ENCODE measurements at regions not wholly inside any gene's neighbourhood (a gene's known extent, or its start where the extent isn't known, plus 50 kb on each side); places are given as distances from the start of the nearest gene placed in this dataset.
"Not testable (repeated sequence)": the region's sequence is repeated elsewhere in the genome, so short reads cannot be mapped to it uniquely, and the experiment has no call there.

- H3K27ac ChIP-seq; H3K9me3 ChIP-seq; H3K27me3 ChIP-seq; DNase-seq (ENCODE audit: low spot score in 2 of 2); H3K4me3 ChIP-seq; H3K4me1 ChIP-seq; H3K36me3 ChIP-seq: not testable (repeated sequence)
- WGBS, 2 donors = no CpG with 5 or more reads among the region's 3 CpGs
Observed at GRCh38 chr7:75254238-75254637, 141.2 kb upstream of the TRIM73 start.

GRCh38 chr7:75257442-75257841 lies 138.0 kb upstream of the TRIM73 start:
- H3K4me3 ChIP-seq; H3K27ac ChIP-seq; H3K4me1 ChIP-seq; H3K27me3 ChIP-seq; DNase-seq (ENCODE audit: low spot score in 2 of 2); H3K9me3 ChIP-seq; H3K36me3 ChIP-seq: not testable (repeated sequence)
- no CpG with 5 or more reads among the region's 2 CpGs for WGBS, 2 donors

GRCh38 chr7:75259454-75260003 lies 135.9 kb upstream of the TRIM73 start:
- H3K27me3 ChIP-seq; H3K4me1 ChIP-seq; H3K27ac ChIP-seq; H3K9me3 ChIP-seq; DNase-seq (ENCODE audit: low spot score in 2 of 2); H3K36me3 ChIP-seq; H3K4me3 ChIP-seq: not testable (repeated sequence)
- no CpG with 5 or more reads among the region's 6 CpGs for WGBS, 2 donors

- DNase-seq (ENCODE audit: low spot score in 2 of 2); H3K27me3 ChIP-seq; H3K4me1 ChIP-seq; H3K27ac ChIP-seq; H3K9me3 ChIP-seq; H3K36me3 ChIP-seq; H3K4me3 ChIP-seq: not testable (repeated sequence)
- no CpG with 5 or more reads among the region's 2 CpGs for WGBS, 2 donors
Observed at GRCh38 chr7:75261660-75262059, 133.8 kb upstream of the TRIM73 start.

GRCh38 chr7:75268158-75268557 lies 127.3 kb upstream of the TRIM73 start:
- H3K27ac ChIP-seq; H3K27me3 ChIP-seq; H3K4me3 ChIP-seq; H3K4me1 ChIP-seq; DNase-seq (ENCODE audit: low spot score in 2 of 2); H3K36me3 ChIP-seq; H3K9me3 ChIP-seq: not testable (repeated sequence)
- no CpG with 5 or more reads among the region's 1 CpG for WGBS, 2 donors

- no CpG with 5 or more reads among the region's 2 CpGs for WGBS, 2 donors
- H3K9me3 ChIP-seq; H3K4me1 ChIP-seq; H3K27ac ChIP-seq; H3K36me3 ChIP-seq; H3K27me3 ChIP-seq; DNase-seq (ENCODE audit: low spot score in 2 of 2); H3K4me3 ChIP-seq: not testable (repeated sequence)
Observed at GRCh38 chr7:75269159-75269558, 126.3 kb upstream of the TRIM73 start.

GRCh38 chr7:75274114-75274513 lies 121.3 kb upstream of the TRIM73 start:
- not testable (repeated sequence) for H3K27me3 ChIP-seq; H3K36me3 ChIP-seq; H3K4me1 ChIP-seq; H3K9me3 ChIP-seq; DNase-seq (ENCODE audit: low spot score in 2 of 2); H3K4me3 ChIP-seq; H3K27ac ChIP-seq
- no CpG with 5 or more reads among the region's 1 CpG for WGBS, 2 donors

Data from tibial nerve (tissue), 4 donors.